Caco-2 (cell line): ENCODE measurements at regions not wholly inside any gene's neighbourhood (a gene's known extent, or its start where the extent isn't known, plus 50 kb on each side); places are given as distances from the start of the nearest gene placed in this dataset.

Experiments used
- BruUV-seq: library from RNA; stranded (reverse); fragments of 400-500 nt; replicated peaks from 2 replicates; lab custom pipeline; 2021; lab: Mats Ljungman, UMichigan
- CTCF ChIA-PET: fragments of 300-600 bp; sonication (Branson Sonifier 250); formaldehyde crosslinking; loops from one replicate; lab custom pipeline; 2022; ENCODE audit warnings: antibody characterized with exemption; lab: Charles Lee
- POLR2A ChIA-PET: fragments of 300-600 bp; sonication (Branson Sonifier 250); formaldehyde crosslinking; loops from one replicate; lab custom pipeline; 2022; ENCODE audit warnings: antibody characterized with exemption; lab: Charles Lee
- DNase-seq, 2 experiments: peaks; one replicate each; pipeline versions ENCODE4 v3.0.0 to v3.0.0-alpha.2; 2020 to 2022
- H3K27me3 ChIP-seq: replicated peaks from 2 replicates; pipeline ENCODE4 v1.6.0; 2011; ENCODE audit warnings: low read length; ENCODE audit not compliant: control insufficient read depth, insufficient read depth
- H3K36me3 ChIP-seq: 2 replicates; pipeline ENCODE4 v1.5.1; 2011; ENCODE audit warnings: low read length; ENCODE audit not compliant: control insufficient read depth, insufficient read depth
- H3K4me1 ChIP-seq: fragments of 250-450 bp; sonication (Bioruptor Pico); 2 replicates; pipeline ENCODE4 v1.5.1; 2020; ENCODE audit warnings: mild to moderate bottlenecking
- H3K4me3 ChIP-seq: 2 replicates; pipeline ENCODE4 v1.5.1; 2011; ENCODE audit warnings: low read depth, mild to moderate bottlenecking, control low read depth, low read length
- H3K9me3 ChIP-seq: fragments of 250-450 bp; sonication (Bioruptor Pico); 2 replicates; pipeline ENCODE4 v1.5.1; 2020; ENCODE audit warnings: mild to moderate bottlenecking, moderate library complexity
- H3K27ac Mint-ChIP-seq: one replicate; pipeline ENCODE4 v1.8.0; 2022; ENCODE audit warnings: mixed read lengths; ENCODE audit not compliant: unreplicated experiment
- H3K27me3 Mint-ChIP-seq: one replicate; pipeline ENCODE4 v1.8.0; 2022; ENCODE audit warnings: mixed read lengths; ENCODE audit not compliant: insufficient read depth, unreplicated experiment
- H3K36me3 Mint-ChIP-seq: one replicate; pipeline ENCODE4 v1.8.0; 2022; ENCODE audit warnings: mild to moderate bottlenecking, mixed read lengths; ENCODE audit not compliant: insufficient read depth, unreplicated experiment
- H3K4me1 Mint-ChIP-seq: one replicate; pipeline ENCODE4 v1.8.0; 2022; ENCODE audit warnings: low read depth, mixed read lengths; ENCODE audit not compliant: unreplicated experiment
- H3K4me3 Mint-ChIP-seq: one replicate; pipeline ENCODE4 v1.8.0; 2022; ENCODE audit warnings: mild to moderate bottlenecking, moderate library complexity, mixed read lengths; ENCODE audit not compliant: unreplicated experiment
- H3K9me3 Mint-ChIP-seq: one replicate; pipeline ENCODE4 v1.8.0; 2022; ENCODE audit warnings: mixed read lengths; ENCODE audit not compliant: unreplicated experiment
- intact Hi-C: fragments of 100-400 bp; cut with micrococcal nuclease; formaldehyde crosslinking; loops from one replicate; pipeline ENCODE4 v1.10.0; 2022; ENCODE audit not compliant: unreplicated experiment
- TF ChIP-seq, protein P1 (sequence below), 2 experiments: fragments of 200-600 bp in 1 of 2; IDR thresholded peaks; 1 replicate in 1 of 2; 2 replicates in 1 of 2; pipeline versions ENCODE4 v1.5.1 to v1.8.0; 2011 to 2022; ENCODE audit warnings: antibody characterized with exemption in 1 of 2, control low read depth in 1 of 2, inconsistent platforms in 1 of 2, low read depth in 1 of 2, low read length in 1 of 2, mild to moderate bottlenecking in 1 of 2, moderate library complexity in 1 of 2; ENCODE audit not compliant: insufficient read depth in 1 of 2, severe bottlenecking in 1 of 2, unreplicated experiment in 1 of 2

DNA sequence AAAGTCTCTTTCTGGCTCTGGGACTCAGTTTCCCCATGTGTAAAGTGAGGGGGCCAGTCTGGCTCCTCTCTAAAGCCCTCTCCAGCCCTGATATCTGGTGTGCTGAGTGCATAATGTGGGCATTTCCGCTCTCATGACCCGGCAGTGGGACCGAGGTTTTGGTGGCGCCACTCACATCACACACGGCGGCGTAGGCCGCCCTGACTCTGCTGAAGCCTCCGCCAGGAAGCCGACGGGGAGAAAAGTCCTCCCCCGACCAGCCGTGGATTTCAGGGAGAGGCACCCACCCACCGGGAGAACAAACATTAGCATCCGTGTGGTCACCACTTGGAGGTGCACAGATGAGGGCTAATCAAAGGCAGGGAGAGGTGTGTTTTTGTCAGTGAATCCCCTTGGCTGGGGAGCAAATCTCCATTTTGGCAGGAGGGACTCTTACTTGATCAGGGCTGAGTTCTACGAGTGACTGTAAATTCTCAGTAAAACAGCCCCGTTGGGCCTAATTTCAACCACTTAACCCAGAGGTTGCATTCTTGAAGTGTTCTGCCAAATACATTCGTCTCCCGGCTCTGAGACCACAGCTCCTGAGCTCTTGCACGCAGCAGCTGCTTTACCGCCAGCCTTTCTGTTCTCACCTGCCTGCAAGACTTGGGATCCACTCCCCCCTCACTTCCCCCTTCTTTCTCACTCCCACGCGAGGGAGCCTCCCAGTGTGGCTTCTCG is 118.2 kb downstream of the FOXD2 start:
- no peaks in the 10 kb centered on the region for H3K27me3 ChIP-seq
- TF ChIP-seq, protein P1, sequence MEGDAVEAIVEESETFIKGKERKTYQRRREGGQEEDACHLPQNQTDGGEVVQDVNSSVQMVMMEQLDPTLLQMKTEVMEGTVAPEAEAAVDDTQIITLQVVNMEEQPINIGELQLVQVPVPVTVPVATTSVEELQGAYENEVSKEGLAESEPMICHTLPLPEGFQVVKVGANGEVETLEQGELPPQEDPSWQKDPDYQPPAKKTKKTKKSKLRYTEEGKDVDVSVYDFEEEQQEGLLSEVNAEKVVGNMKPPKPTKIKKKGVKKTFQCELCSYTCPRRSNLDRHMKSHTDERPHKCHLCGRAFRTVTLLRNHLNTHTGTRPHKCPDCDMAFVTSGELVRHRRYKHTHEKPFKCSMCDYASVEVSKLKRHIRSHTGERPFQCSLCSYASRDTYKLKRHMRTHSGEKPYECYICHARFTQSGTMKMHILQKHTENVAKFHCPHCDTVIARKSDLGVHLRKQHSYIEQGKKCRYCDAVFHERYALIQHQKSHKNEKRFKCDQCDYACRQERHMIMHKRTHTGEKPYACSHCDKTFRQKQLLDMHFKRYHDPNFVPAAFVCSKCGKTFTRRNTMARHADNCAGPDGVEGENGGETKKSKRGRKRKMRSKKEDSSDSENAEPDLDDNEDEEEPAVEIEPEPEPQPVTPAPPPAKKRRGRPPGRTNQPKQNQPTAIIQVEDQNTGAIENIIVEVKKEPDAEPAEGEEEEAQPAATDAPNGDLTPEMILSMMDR (IDR thresholded peaks at IDR 0.05; ENCODE audit: insufficient read depth in 1 of 2, low read depth in 1 of 2, low read length in 1 of 2, severe bottlenecking in 1 of 2, unreplicated experiment in 1 of 2) = no peak
- no peak for DNase-seq
- BruUV-seq = no TSS peak
- CTCF ChIA-PET = interaction anchor here (0.5 to 1.6 kb wide), 2 partner anchors 25 to 63 kb away, joined by 3 to 5 read pairs; no protein-coding TSS in a partner anchor
- intact Hi-C loops = no loop called here
- H3K4me3 ChIP-seq = no peak overlapping the region
- no peaks in the 10 kb centered on the region for H3K9me3 Mint-ChIP-seq
- peak overlapping the region; percentile 31 for H3K27ac Mint-ChIP-seq
- H3K4me3 Mint-ChIP-seq = no peak overlapping the region
- no peaks in the 10 kb centered on the region for H3K9me3 ChIP-seq
- POLR2A ChIA-PET = no interaction called here
- H3K36me3 Mint-ChIP-seq = no peaks in the 10 kb centered on the region
- H3K4me1 Mint-ChIP-seq = peaks cover 35% of the 10 kb centered on the region
- H3K27me3 Mint-ChIP-seq = no peaks in the 10 kb centered on the region
- H3K4me1 ChIP-seq = peaks cover 17% of the 10 kb centered on the region
- H3K36me3 ChIP-seq = no peaks in the 10 kb centered on the region

DNA sequence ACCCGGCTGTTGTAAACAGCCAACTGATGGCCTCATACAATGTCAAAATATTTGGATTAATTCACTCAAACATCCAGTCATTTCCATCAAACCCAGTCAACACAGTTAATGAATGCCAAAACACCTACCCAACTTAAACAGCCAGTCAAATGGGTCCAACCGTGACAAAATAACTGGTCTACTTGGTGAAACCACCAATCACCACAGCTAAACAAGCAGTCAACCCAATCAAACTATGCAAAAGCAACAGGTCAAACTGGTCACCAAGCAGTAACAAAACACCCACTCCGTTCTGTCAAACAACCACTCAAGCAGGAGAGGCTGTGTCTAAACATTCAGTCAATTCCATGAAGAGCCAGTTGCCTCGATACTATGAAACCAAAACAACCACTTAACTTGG is 119.2 kb downstream of the FOXD2 start:
- H3K4me1 Mint-ChIP-seq = peaks cover 40% of the 10 kb centered on the region
- CTCF ChIA-PET = interaction anchor here (1.3 kb wide), 1 partner anchor 13 kb away, joined by 3 read pairs; no protein-coding TSS in a partner anchor
- peaks cover 17% of the 10 kb centered on the region for H3K4me1 ChIP-seq

More for the DNA sequence above, 119.2 kb downstream of the FOXD2 start:
- POLR2A ChIA-PET = no interaction called here
- H3K27me3 Mint-ChIP-seq = no peaks in the 10 kb centered on the region
- no peaks in the 10 kb centered on the region for H3K27me3 ChIP-seq
- no peaks in the 10 kb centered on the region for H3K36me3 Mint-ChIP-seq
- no peaks in the 10 kb centered on the region for H3K9me3 Mint-ChIP-seq
- no peak overlapping the region for H3K27ac Mint-ChIP-seq
- no peak for DNase-seq
- H3K36me3 ChIP-seq = no peaks in the 10 kb centered on the region
- intact Hi-C loops = no loop called here
- BruUV-seq = no TSS peak
- TF ChIP-seq, protein P1 (IDR thresholded peaks at IDR 0.05; ENCODE audit: insufficient read depth in 1 of 2, low read depth in 1 of 2, low read length in 1 of 2, severe bottlenecking in 1 of 2, unreplicated experiment in 1 of 2) = no peak
- H3K4me3 Mint-ChIP-seq = no peak overlapping the region
- H3K4me3 ChIP-seq = no peak overlapping the region
- H3K9me3 ChIP-seq = no peaks in the 10 kb centered on the region
